Sigmoid colon (tissue), 6 donors: ENCODE measurements at regions not wholly inside any gene's neighbourhood (a gene's known extent, or its start where the extent isn't known, plus 50 kb on each side); places are given as distances from the start of the nearest gene placed in this dataset.

ENCODE experiments used
- DNase-seq: peaks from one replicate; pipeline ENCODE4 v3.0.0-alpha.2; 2019
- H3K27ac ChIP-seq, 4 donors: fragments of 200-600 bp; sonication (generic); one replicate each; pipeline ENCODE4 v1.5.1; 2016 to 2019; ENCODE audit warnings: mild to moderate bottlenecking in 1 of 4
- H3K27me3 ChIP-seq, 3 donors: fragments of 200-600 bp; sonication (generic); one replicate each; pipeline ENCODE4 v1.5.1; 2019; ENCODE audit warnings: mild to moderate bottlenecking in 1 of 3
- H3K36me3 ChIP-seq, 4 donors: fragments of 200-600 bp; sonication (generic); one replicate each; pipeline ENCODE4 v1.5.1; 2016 to 2019
- H3K4me1 ChIP-seq, 4 donors: fragments of 200-600 bp; sonication (generic); one replicate each; pipeline ENCODE4 v1.5.1; 2017 to 2019
- H3K4me3 ChIP-seq, 4 donors: fragments of 200-600 bp; sonication (generic); one replicate each; pipeline ENCODE4 v1.5.1; 2017 to 2019; ENCODE audit warnings: mild to moderate bottlenecking in 2 of 4, moderate library complexity in 1 of 4
- H3K9me3 ChIP-seq, 4 donors: fragments of 200-600 bp in 3 of 4; sonication (generic) in 3 of 4; one replicate each; pipeline versions ENCODE4 v1.5.1 to v1.6.1; 2013 to 2019
- CTCF ChIP-seq, 4 experiments: fragments of 450-650 bp in 3 of 4; fragments of 200-600 bp in 1 of 4; IDR thresholded peaks; one replicate each; pipeline ENCODE4 v1.5.1; 2016 to 2019; ENCODE audit warnings: antibody characterized with exemption in 4 of 4, mild to moderate bottlenecking in 3 of 4, moderate library complexity in 2 of 4
- EP300 ChIP-seq, 4 donors: sonication (generic); formaldehyde crosslinking; IDR thresholded peaks; one replicate each; pipeline ENCODE4 v1.6.1; 2017; ENCODE audit warnings: antibody characterized with exemption in 4 of 4
- POLR2A ChIP-seq, 2 donors: fragments of 450-650 bp; IDR thresholded peaks; one replicate each; pipeline ENCODE4 v1.6.1; 2016; ENCODE audit warnings: antibody characterized with exemption in 2 of 2, mild to moderate bottlenecking in 2 of 2, moderate library complexity in 2 of 2
- POLR2AphosphoS5 ChIP-seq, 4 donors: sonication (generic); formaldehyde crosslinking; IDR thresholded peaks; one replicate each; pipeline ENCODE4 v1.6.1; 2017; ENCODE audit warnings: antibody characterized with exemption in 4 of 4
- WGBS, 2 donors: extraction: QIAGEN DNeasy Blood & Tissue Kit; methylation state at CpG; one replicate each; pipeline ENCODE4 v1.1.7; 2013; 5-methylcytosine and 5-hydroxymethylcytosine counted together
- intact Hi-C: fragments of 100-400 bp; cut with DNase I; formaldehyde crosslinking; loops from one replicate; pipeline ENCODE4 v1.15.1; 2023
- donor health status: healthy with polysubstance abuse.
- donor health status: healthy.

- DNase-seq: no peak
- Histone ChIP-seq H3K4me3 (no peak overlapping the region), H3K4me1 (no peaks in the 10 kb centered on the region), H3K27me3 (no peaks in the 10 kb centered on the region), H3K9me3 (no peaks in the 10 kb centered on the region), H3K27ac (no peak overlapping the region), H3K36me3 (no peaks in the 10 kb centered on the region)
- TF ChIP-seq POLR2A (IDR thresholded peaks at IDR 0.05): no peak
- no peak for TF ChIP-seq EP300 (IDR thresholded peaks at IDR 0.05)
- TF ChIP-seq CTCF (IDR thresholded peaks at IDR 0.05): no peak
- no peak for TF ChIP-seq POLR2AphosphoS5 (IDR thresholded peaks at IDR 0.05)
- WGBS, 2 donors: 59 to 71% methylated on average over 2 of the region's 2 CpGs
- intact Hi-C loops: no loop called here
Measured at GRCh38 chr10:106442223-106442622, 722.3 kb downstream of the SORCS1 start.

- TF ChIP-seq POLR2AphosphoS5 (IDR thresholded peaks at IDR 0.05): no peak
- TF ChIP-seq POLR2A (IDR thresholded peaks at IDR 0.05): no peak
- no peak for TF ChIP-seq CTCF (IDR thresholded peaks at IDR 0.05)
- TF ChIP-seq EP300 (IDR thresholded peaks at IDR 0.05): no peak
- H3K27ac ChIP-seq: no peak overlapping the region
- no peak overlapping the region for H3K4me3 ChIP-seq
- H3K9me3 ChIP-seq: no peaks in the 10 kb centered on the region
- H3K27me3 ChIP-seq: no peaks in the 10 kb centered on the region
- no peaks in the 10 kb centered on the region for H3K4me1 ChIP-seq
- no peak for DNase-seq
- H3K36me3 ChIP-seq: no peaks in the 10 kb centered on the region
- intact Hi-C loops: no loop called here
- WGBS, 2 donors: 73 to 84% methylated on average over 4 of the region's 4 CpGs
Measured at GRCh38 chr10:106440767-106441166, 723.7 kb downstream of the SORCS1 start.

- no peak overlapping the region for H3K27ac ChIP-seq
- no peak overlapping the region for H3K4me3 ChIP-seq
- no peaks in the 10 kb centered on the region for H3K4me1 ChIP-seq
- H3K27me3 ChIP-seq: no peaks in the 10 kb centered on the region
- H3K36me3 ChIP-seq: no peaks in the 10 kb centered on the region
- WGBS, 2 donors: 74 to 83% methylated on average over 2 of the region's 2 CpGs
- intact Hi-C loops: no loop called here
- no peaks in the 10 kb centered on the region for H3K9me3 ChIP-seq
- no peak for TF ChIP-seq CTCF (IDR thresholded peaks at IDR 0.05)
- TF ChIP-seq EP300 (IDR thresholded peaks at IDR 0.05): no peak
- no peak for TF ChIP-seq POLR2AphosphoS5 (IDR thresholded peaks at IDR 0.05)
- no peak for TF ChIP-seq POLR2A (IDR thresholded peaks at IDR 0.05)
- no peak for DNase-seq
Measured at GRCh38 chr10:106440355-106440754, 724.2 kb downstream of the SORCS1 start.

GRCh38 chr10:106439366-106439765 lies 725.1 kb downstream of the SORCS1 start:
- intact Hi-C loops: no loop called here
- 62 to 79% methylated on average over 3 of the region's 3 CpGs for WGBS, 2 donors
- no peak overlapping the region for H3K4me3 ChIP-seq

More at GRCh38 chr10:106439366-106439765, 725.1 kb downstream of the SORCS1 start:
- DNase-seq: no peak
- TF ChIP-seq CTCF (IDR thresholded peaks at IDR 0.05): no peak
- TF ChIP-seq EP300 (IDR thresholded peaks at IDR 0.05): no peak
- no peak for TF ChIP-seq POLR2A (IDR thresholded peaks at IDR 0.05)
- TF ChIP-seq POLR2AphosphoS5 (IDR thresholded peaks at IDR 0.05): no peak
- Histone ChIP-seq H3K9me3 (peaks cover 0 to 4% (median 1%) of the 10 kb centered on the region in 4 donors), H3K4me1 (no peaks in the 10 kb centered on the region), H3K27me3 (no peaks in the 10 kb centered on the region), H3K27ac (no peak overlapping the region), H3K36me3 (no peaks in the 10 kb centered on the region)
